Smooth muscle cell (in vitro differentiated cells): ENCODE measurements at regions not wholly inside any gene's neighbourhood (a gene's known extent, or its start where the extent isn't known, plus 50 kb on each side); places are given as distances from the start of the nearest gene placed in this dataset.
A peak's percentile ranks its signal among the peaks of the same experiment; 100 is the strongest.

ENCODE experiments used
- DNase-seq: peaks from one replicate; lab custom pipeline; 2025; ENCODE audit not compliant: unreplicated experiment; lab: John Stamatoyannopoulos, UW
- H2AFZ ChIP-seq: fragments of 200-600 bp; sonication (generic); 2 replicates; pipeline ENCODE4 v1.6.0; 2016; ENCODE audit warnings: antibody characterized with exemption, low read depth, mild to moderate bottlenecking
- H3F3A ChIP-seq: fragments of 200-600 bp; sonication (generic); 2 replicates; pipeline ENCODE4 v1.6.0; 2017; ENCODE audit warnings: antibody characterized with exemption, low read depth
- H3K27ac ChIP-seq: fragments of 200-600 bp; sonication (generic); 2 replicates; pipeline ENCODE4 v1.5.1; 2016; ENCODE audit warnings: low read depth, mild to moderate bottlenecking
- H3K27me3 ChIP-seq: fragments of 200-600 bp; sonication (generic); 2 replicates; pipeline ENCODE4 v1.6.1; 2016; ENCODE audit warnings: low read depth, mild to moderate bottlenecking
- H3K36me3 ChIP-seq: fragments of 200-600 bp; sonication (generic); 2 replicates; pipeline ENCODE4 v1.5.1; 2016; ENCODE audit warnings: low read depth
- H3K4me1 ChIP-seq: fragments of 200-600 bp; sonication (generic); 2 replicates; pipeline ENCODE4 v1.5.1; 2016; ENCODE audit warnings: low read depth
- H3K4me2 ChIP-seq: fragments of 200-600 bp; sonication (generic); 2 replicates; pipeline ENCODE4 v1.6.0; 2016; ENCODE audit warnings: mild to moderate bottlenecking
- H3K4me3 ChIP-seq: fragments of 200-600 bp; sonication (generic); 2 replicates; pipeline ENCODE4 v1.5.1; 2016; ENCODE audit warnings: mild to moderate bottlenecking
- H3K79me2 ChIP-seq: fragments of 200-600 bp; sonication (generic); 2 replicates; pipeline ENCODE4 v1.6.0; 2016; ENCODE audit warnings: low read depth, mild to moderate bottlenecking
- H3K9ac ChIP-seq: fragments of 200-600 bp; sonication (generic); 2 replicates; pipeline ENCODE4 v1.6.0; 2016; ENCODE audit warnings: low read depth
- H3K9me3 ChIP-seq: fragments of 200-600 bp; sonication (generic); replicated peaks from 2 replicates; pipeline ENCODE4 v1.5.1; 2016; ENCODE audit warnings: low read depth
- H4K20me1 ChIP-seq: fragments of 200-600 bp; sonication (generic); 2 replicates; pipeline ENCODE4 v1.6.0; 2016; ENCODE audit warnings: low read depth
- WGBS: methylation state at CpG from one replicate; pipeline ENCODE4 v1.1.7; 2016; ENCODE audit warnings: low lambda C conversion rate; 5-methylcytosine and 5-hydroxymethylcytosine counted together
- TF ChIP-seq, protein P1 (sequence below): fragments of 200-600 bp; sonication (generic); IDR thresholded peaks from 2 replicates; pipeline ENCODE4 v1.5.1; 2017; ENCODE audit warnings: borderline replicate concordance, mild to moderate bottlenecking, antibody characterized with exemption; ENCODE audit not compliant: insufficient read depth, poor library complexity, severe bottlenecking

DNA sequence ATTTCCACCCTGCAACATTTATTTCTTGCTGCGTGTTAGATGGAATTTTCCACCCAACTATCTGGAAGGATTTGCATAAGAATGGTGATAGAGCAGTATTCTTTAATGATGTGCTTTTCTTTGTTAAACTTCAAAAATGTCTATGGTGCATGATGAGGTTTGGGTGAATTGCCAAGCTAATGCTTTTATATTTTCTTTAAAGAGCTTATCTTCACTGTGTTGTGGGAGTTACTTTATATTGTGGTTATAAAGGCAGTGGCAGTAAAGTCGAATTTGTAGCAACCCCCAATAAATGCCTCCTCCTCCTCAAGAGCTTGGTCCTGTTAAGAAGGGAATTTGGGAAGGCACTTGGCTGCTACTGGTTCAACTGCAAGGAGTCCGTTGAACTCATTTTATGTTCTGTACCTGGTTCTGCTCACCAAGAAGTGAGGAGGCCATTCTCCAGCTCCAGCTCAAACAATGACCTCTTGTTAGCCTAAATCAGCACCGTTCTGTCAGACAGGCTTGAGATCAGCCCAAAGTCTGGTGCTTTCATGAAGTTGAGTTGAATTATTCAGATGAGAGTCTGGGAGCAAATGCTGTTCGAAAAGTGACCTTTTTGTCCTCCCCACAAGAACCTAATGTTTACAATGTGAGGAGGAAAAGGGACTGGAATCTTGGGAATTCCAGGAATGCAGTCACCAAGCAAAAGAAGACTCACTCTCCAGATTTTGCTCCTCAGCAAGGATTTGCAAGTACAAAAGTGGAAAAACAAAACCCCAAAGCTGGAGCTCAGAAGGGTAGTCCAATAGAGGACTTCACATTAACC is 217.0 kb downstream of the TMEM38B start:
- no peak for DNase-seq
- Histone ChIP-seq H3K4me2 (peak overlapping the region; percentile 34), H3K27ac (no peak overlapping the region), H3K9me3 (no peaks in the 10 kb centered on the region), H2AFZ (no peak overlapping the region), H3K4me1 (peaks cover 31% of the 10 kb centered on the region), H3F3A (no peaks in the 10 kb centered on the region), H3K79me2 (no peaks in the 10 kb centered on the region), H3K27me3 (no peaks in the 10 kb centered on the region), H3K36me3 (no peaks in the 10 kb centered on the region), H3K9ac (no peak overlapping the region), H3K4me3 (no peak overlapping the region), H4K20me1 (no peaks in the 10 kb centered on the region)
- TF ChIP-seq, protein P1, sequence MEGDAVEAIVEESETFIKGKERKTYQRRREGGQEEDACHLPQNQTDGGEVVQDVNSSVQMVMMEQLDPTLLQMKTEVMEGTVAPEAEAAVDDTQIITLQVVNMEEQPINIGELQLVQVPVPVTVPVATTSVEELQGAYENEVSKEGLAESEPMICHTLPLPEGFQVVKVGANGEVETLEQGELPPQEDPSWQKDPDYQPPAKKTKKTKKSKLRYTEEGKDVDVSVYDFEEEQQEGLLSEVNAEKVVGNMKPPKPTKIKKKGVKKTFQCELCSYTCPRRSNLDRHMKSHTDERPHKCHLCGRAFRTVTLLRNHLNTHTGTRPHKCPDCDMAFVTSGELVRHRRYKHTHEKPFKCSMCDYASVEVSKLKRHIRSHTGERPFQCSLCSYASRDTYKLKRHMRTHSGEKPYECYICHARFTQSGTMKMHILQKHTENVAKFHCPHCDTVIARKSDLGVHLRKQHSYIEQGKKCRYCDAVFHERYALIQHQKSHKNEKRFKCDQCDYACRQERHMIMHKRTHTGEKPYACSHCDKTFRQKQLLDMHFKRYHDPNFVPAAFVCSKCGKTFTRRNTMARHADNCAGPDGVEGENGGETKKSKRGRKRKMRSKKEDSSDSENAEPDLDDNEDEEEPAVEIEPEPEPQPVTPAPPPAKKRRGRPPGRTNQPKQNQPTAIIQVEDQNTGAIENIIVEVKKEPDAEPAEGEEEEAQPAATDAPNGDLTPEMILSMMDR, result no peak
- WGBS, result 21% methylated on average over 5 of the region's 5 CpGs

DNA sequence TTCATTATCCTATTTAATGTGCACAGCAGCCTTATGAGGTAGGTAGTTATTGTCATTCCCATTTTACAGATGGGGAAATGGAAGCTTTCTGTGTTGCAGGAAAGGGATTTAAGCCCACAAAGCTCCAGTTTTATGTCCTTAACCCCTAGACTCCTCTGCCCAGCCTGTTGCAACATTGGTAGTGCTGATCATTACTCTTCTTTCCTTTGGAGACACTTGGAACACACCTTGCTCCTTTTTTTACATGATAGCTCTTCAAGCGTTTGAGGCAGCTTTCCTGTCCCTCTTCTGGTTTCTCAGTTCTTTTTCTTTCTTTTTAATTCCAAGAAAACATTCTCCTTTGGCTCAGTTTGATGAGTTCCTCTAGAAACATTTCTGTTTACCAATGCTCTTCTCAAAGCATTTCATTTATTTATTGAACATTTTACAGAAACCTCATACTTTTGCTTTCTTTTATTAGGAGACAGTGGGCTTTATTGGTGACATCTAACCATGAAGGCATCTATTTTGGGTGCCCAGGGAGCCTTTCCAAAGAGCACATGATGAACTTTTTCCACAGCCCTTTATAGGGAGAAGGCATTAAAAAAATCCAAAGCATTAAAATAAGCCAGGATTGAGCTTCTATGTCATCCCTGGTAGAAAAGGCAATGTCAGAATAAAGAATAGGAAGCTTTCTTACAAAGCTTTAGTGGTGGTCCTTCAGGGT is 218.0 kb downstream of the TMEM38B start:
- TF ChIP-seq, protein P1, result no peak
- no peaks in the 10 kb centered on the region for H3K36me3 ChIP-seq
- no peaks in the 10 kb centered on the region for H3K79me2 ChIP-seq
- H3K27ac ChIP-seq, result no peak overlapping the region
- no peaks in the 10 kb centered on the region for H3K27me3 ChIP-seq
- H2AFZ ChIP-seq, result no peak overlapping the region
- peak overlapping the region; percentile 34 for H3K4me2 ChIP-seq
- H3K9me3 ChIP-seq, result no peaks in the 10 kb centered on the region
- no peaks in the 10 kb centered on the region for H4K20me1 ChIP-seq
- DNase-seq, result no peak
- no peak overlapping the region for H3K9ac ChIP-seq
- peaks cover 31% of the 10 kb centered on the region for H3K4me1 ChIP-seq
- H3F3A ChIP-seq, result no peaks in the 10 kb centered on the region
- no peak overlapping the region for H3K4me3 ChIP-seq
- WGBS, result 82% methylated on average over 1 of the region's 1 CpG

DNA sequence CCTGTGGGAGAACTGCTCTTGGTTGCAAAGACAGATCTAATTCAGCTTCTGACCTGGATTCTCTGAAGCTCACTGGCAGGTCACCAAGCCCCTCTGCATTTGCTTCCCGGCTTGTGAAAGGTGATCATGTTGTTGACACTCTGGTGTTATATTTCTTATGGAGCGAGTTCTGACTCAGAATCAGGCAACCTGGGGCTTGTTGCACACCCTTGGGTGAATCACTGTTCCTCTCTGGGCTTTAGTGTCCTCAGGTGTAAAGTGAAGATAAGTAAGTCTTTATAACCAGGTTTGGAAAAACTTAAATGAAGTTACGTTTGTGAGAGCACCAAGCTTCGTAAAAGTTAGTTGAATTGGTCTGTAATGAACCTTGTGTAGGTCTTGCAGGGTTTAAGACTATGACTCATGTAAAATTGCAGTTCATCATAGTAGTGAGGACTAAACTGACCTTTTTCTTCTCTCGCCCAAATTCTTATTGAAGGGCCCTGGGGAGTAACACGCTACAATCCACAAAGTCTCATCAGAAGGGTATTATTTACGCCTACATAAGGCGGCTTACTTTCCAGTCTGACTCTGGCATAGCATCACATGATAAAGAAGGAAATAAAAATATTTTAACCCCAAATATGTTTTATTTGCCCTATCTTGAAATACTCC is 218.6 kb downstream of the TMEM38B start:
- no peaks in the 10 kb centered on the region for H3K27me3 ChIP-seq
- H3K4me3 ChIP-seq, result no peak overlapping the region
- H3K9me3 ChIP-seq, result no peaks in the 10 kb centered on the region
- TF ChIP-seq, protein P1, result no peak
- peaks cover 31% of the 10 kb centered on the region for H3K4me1 ChIP-seq
- no peaks in the 10 kb centered on the region for H3F3A ChIP-seq
- no peaks in the 10 kb centered on the region for H4K20me1 ChIP-seq
- peak overlapping the region; percentile 33 for H3K4me2 ChIP-seq
- no peaks in the 10 kb centered on the region for H3K36me3 ChIP-seq
- peak overlapping the region; percentile 8 for H3K27ac ChIP-seq
- H3K9ac ChIP-seq, result no peak overlapping the region
- 63% methylated on average over 8 of the region's 8 CpGs for WGBS
- H3K79me2 ChIP-seq, result no peaks in the 10 kb centered on the region
- no peak overlapping the region for H2AFZ ChIP-seq
- no peak for DNase-seq
